Astrocyte (in vitro differentiated cells and primary cell): ENCODE measurements at regions not wholly inside any gene's neighbourhood (a gene's known extent, or its start where the extent isn't known, plus 50 kb on each side); places are given as distances from the start of the nearest gene placed in this dataset.

ENCODE experiments used
- DNase-seq: peaks from one replicate; pipeline ENCODE4 v3.0.0-alpha.2; 2010; ENCODE audit warnings: low read depth
- FAIRE-seq: peaks from 2 replicates; lab custom pipeline; 2011; peaks lifted over from hg19 to GRCh38; lab: Jason Lieb, UNC
- H2AFZ ChIP-seq: 2 replicates; pipeline ENCODE4 v1.6.0; 2012; ENCODE audit warnings: low read depth, low read length, inconsistent platforms
- H3K27ac ChIP-seq: 2 replicates; pipeline ENCODE4 v1.5.1; 2011; ENCODE audit warnings: low read depth, low read length, inconsistent platforms
- H3K27me3 ChIP-seq: 2 replicates; pipeline ENCODE4 v1.6.0; 2011; ENCODE audit warnings: low read length, inconsistent platforms; ENCODE audit not compliant: insufficient read depth
- H3K36me3 ChIP-seq: 2 replicates; pipeline ENCODE4 v1.5.1; 2011; ENCODE audit warnings: low read length, inconsistent platforms; ENCODE audit not compliant: insufficient read depth
- H3K4me1 ChIP-seq: 2 replicates; pipeline ENCODE4 v1.5.1; 2011; ENCODE audit warnings: low read length, inconsistent platforms; ENCODE audit not compliant: insufficient read depth
- H3K4me2 ChIP-seq: 2 replicates; pipeline ENCODE4 v1.6.0; 2012; ENCODE audit warnings: low read length, inconsistent platforms
- H3K4me3 ChIP-seq: 2 replicates; pipeline ENCODE4 v1.5.1; 2011; ENCODE audit warnings: low read depth, mild to moderate bottlenecking, low read length, inconsistent platforms; ENCODE audit not compliant: insufficient read depth
- H3K79me2 ChIP-seq: 2 replicates; pipeline ENCODE4 v1.6.0; 2012; ENCODE audit warnings: mild to moderate bottlenecking, low read length, inconsistent platforms; ENCODE audit not compliant: insufficient read depth
- H3K9ac ChIP-seq: 2 replicates; pipeline ENCODE4 v1.6.0; 2012; ENCODE audit warnings: mild to moderate bottlenecking, low read length, inconsistent platforms
- H3K9me3 ChIP-seq: 2 replicates; pipeline ENCODE4 v1.5.1; 2012; ENCODE audit warnings: low read depth, mild to moderate bottlenecking, low read length, inconsistent platforms; ENCODE audit not compliant: insufficient read depth
- H4K20me1 ChIP-seq: 2 replicates; pipeline ENCODE4 v1.6.0; 2012; ENCODE audit warnings: low read length, inconsistent platforms; ENCODE audit not compliant: insufficient read depth
- H3K27ac Mint-ChIP-seq: one replicate; pipeline ENCODE4 v1.8.0; 2021; ENCODE audit warnings: mild to moderate bottlenecking, mixed read lengths; ENCODE audit not compliant: unreplicated experiment
- H3K27me3 Mint-ChIP-seq: one replicate; pipeline ENCODE4 v1.8.0; 2021; ENCODE audit warnings: low read depth, mixed read lengths; ENCODE audit not compliant: unreplicated experiment
- H3K36me3 Mint-ChIP-seq: one replicate; pipeline ENCODE4 v1.8.0; 2021; ENCODE audit warnings: low read depth, mixed read lengths; ENCODE audit not compliant: unreplicated experiment
- H3K4me1 Mint-ChIP-seq: one replicate; pipeline ENCODE4 v1.8.0; 2021; ENCODE audit warnings: low read depth, mixed read lengths; ENCODE audit not compliant: unreplicated experiment
- H3K4me3 Mint-ChIP-seq: one replicate; pipeline ENCODE4 v1.8.0; 2021; ENCODE audit warnings: mild to moderate bottlenecking, moderate library complexity, mixed read lengths; ENCODE audit not compliant: unreplicated experiment
- H3K9me3 Mint-ChIP-seq: one replicate; pipeline ENCODE4 v1.8.0; 2021; ENCODE audit warnings: mild to moderate bottlenecking, mixed read lengths; ENCODE audit not compliant: unreplicated experiment
- CTCF ChIP-seq: IDR thresholded peaks from 2 replicates; pipeline ENCODE4 v1.5.1; 2011; ENCODE audit warnings: low read depth, mild to moderate bottlenecking, inconsistent platforms, low read length, moderate library complexity; ENCODE audit not compliant: insufficient read depth
- EZH2 ChIP-seq: IDR thresholded peaks from 2 replicates; pipeline ENCODE4 v1.6.1; 2012; ENCODE audit warnings: mild to moderate bottlenecking, low read length, inconsistent platforms; ENCODE audit not compliant: insufficient read depth

GRCh38 chr5:62954578-62954977 is 376.0 kb downstream of the LRRC70 start:
- FAIRE-seq: no peak
- Histone ChIP-seq H4K20me1 (no peaks in the 10 kb centered on the region), H3K9ac (no peak overlapping the region), H3K4me1 (no peaks in the 10 kb centered on the region), H3K36me3 (no peaks in the 10 kb centered on the region), H2AFZ (no peak overlapping the region), H3K79me2 (no peaks in the 10 kb centered on the region), H3K9me3 (no peaks in the 10 kb centered on the region), H3K4me2 (no peak overlapping the region), H3K27ac (no peak overlapping the region), H3K27me3 (no peaks in the 10 kb centered on the region), H3K4me3 (no peak overlapping the region)
- no peak overlapping the region for H3K27ac Mint-ChIP-seq
- H3K27me3 Mint-ChIP-seq: peaks cover 1% of the 10 kb centered on the region
- no peak overlapping the region for H3K4me3 Mint-ChIP-seq
- TF ChIP-seq CTCF: no peak
- no peak for TF ChIP-seq EZH2
- H3K4me1 Mint-ChIP-seq: no peaks in the 10 kb centered on the region
- DNase-seq: no peak
- H3K36me3 Mint-ChIP-seq: no peaks in the 10 kb centered on the region
- H3K9me3 Mint-ChIP-seq: no peaks in the 10 kb centered on the region

GRCh38 chr5:62948301-62948700 is 369.7 kb downstream of the LRRC70 start:
- Histone ChIP-seq H3K27me3 (no peaks in the 10 kb centered on the region), H3K9ac (no peak overlapping the region), H3K4me1 (no peaks in the 10 kb centered on the region), H2AFZ (no peak overlapping the region), H3K79me2 (no peaks in the 10 kb centered on the region), H3K4me2 (no peak overlapping the region), H3K9me3 (no peaks in the 10 kb centered on the region), H3K27ac (no peak overlapping the region), H3K36me3 (no peaks in the 10 kb centered on the region), H4K20me1 (no peaks in the 10 kb centered on the region), H3K4me3 (no peak overlapping the region)
- Mint-ChIP-seq H3K36me3 (no peaks in the 10 kb centered on the region), H3K9me3 (peaks cover 4% of the 10 kb centered on the region), H3K4me1 (peaks cover 1% of the 10 kb centered on the region), H3K27ac (no peak overlapping the region), H3K27me3 (peaks cover 1% of the 10 kb centered on the region), H3K4me3 (no peak overlapping the region)
- FAIRE-seq (no peak), DNase-seq (no peak)
- TF ChIP-seq CTCF (no peak), EZH2 (no peak)

DNA sequence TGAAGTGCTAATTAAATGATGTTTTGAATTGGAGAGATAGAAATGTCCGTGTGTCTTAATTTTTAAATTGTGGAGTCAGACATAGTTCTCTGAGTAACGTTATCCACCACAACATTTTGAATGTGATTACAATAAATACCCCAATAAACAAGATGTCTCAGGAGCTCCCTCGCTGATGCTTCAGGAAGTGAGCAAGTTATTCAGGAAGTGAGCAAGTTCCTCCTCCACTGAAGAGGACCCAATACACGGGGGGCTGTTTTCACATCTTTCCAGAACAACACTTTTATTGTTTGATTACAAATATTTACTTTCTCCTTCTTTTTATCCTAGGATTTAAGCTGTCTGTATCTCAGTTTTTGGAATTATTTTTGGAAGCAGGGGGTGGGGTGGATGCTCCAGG is 363.8 kb downstream of the LRRC70 start:
- peaks cover 30% of the 10 kb centered on the region for H3K4me1 Mint-ChIP-seq

More for the DNA sequence above, 363.8 kb downstream of the LRRC70 start:
- H3K36me3 ChIP-seq: no peaks in the 10 kb centered on the region
- H3K27ac Mint-ChIP-seq: no peak overlapping the region
- H3K27me3 Mint-ChIP-seq: no peaks in the 10 kb centered on the region
- no peaks in the 10 kb centered on the region for H3K79me2 ChIP-seq
- no peak for FAIRE-seq
- H3K4me3 ChIP-seq: no peak overlapping the region
- no peak overlapping the region for H3K4me2 ChIP-seq
- no peak overlapping the region for H3K9ac ChIP-seq
- peaks cover 4% of the 10 kb centered on the region for H3K9me3 Mint-ChIP-seq
- no peaks in the 10 kb centered on the region for H3K36me3 Mint-ChIP-seq
- peaks cover 8% of the 10 kb centered on the region for H3K4me1 ChIP-seq
- TF ChIP-seq CTCF (no peak), EZH2 (no peak)
- no peaks in the 10 kb centered on the region for H4K20me1 ChIP-seq
- no peaks in the 10 kb centered on the region for H3K27me3 ChIP-seq
- H2AFZ ChIP-seq: no peak overlapping the region
- no peak for DNase-seq
- no peaks in the 10 kb centered on the region for H3K9me3 ChIP-seq
- no peak overlapping the region for H3K27ac ChIP-seq
- no peak overlapping the region for H3K4me3 Mint-ChIP-seq
